ENCODE measurements at regions not wholly inside any gene's neighbourhood (a gene's known extent, or its start where the extent isn't known, plus 50 kb on each side); places are given as distances from the start of the nearest gene placed in this dataset.

DNA sequence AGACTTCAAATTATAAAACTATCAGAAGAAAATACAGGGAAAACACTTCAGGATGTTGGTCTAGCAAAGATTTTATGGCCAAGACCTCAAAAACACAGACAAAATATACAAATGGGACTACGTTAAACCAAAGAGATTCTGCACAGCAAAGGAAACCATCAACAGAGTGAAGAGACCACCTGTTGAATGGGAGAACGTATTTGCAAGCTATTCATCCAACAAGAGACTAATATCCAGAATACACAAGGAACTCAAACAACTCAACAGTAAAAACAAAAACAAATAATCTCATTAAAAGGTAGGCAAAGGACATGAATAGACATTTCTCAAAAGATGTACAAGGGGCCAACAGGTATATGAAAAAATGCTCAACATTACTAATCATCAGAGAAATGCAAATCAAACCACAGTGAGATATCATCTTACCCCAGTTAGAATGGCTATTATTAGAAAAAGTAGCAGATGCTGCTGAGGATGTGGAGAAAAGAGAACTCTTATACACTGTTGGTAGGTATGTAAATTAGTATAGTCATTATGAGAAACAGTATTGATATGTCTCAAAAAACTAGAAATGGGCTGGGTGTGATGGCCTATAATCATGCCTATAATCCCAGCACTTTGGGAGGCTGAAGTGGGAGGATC, 112.6 kb downstream of the LRIG2 start:
- DNase-seq (ENCODE audit: low spot score) = no peak
- TF ChIP-seq CTCF (IDR thresholded peaks at IDR 0.05; ENCODE audit: extremely low read depth, insufficient read depth, missing control alignments) = no peak
- in situ Hi-C loops (cut with MboI; ENCODE audit: low pct_unique_long_range_greater_than_20kb, low sequenced_read_pairs, unreplicated experiment) = no loop called here

GRCh38 chr1:113190078-113190477, 117.1 kb downstream of the LRIG2 start:
- TF ChIP-seq CTCF (IDR thresholded peaks at IDR 0.05; ENCODE audit: extremely low read depth, insufficient read depth, missing control alignments) = no peak
- in situ Hi-C loops (cut with MboI; ENCODE audit: low pct_unique_long_range_greater_than_20kb, low sequenced_read_pairs, unreplicated experiment) = no loop called here
- DNase-seq (ENCODE audit: low spot score) = no peak

DNA sequence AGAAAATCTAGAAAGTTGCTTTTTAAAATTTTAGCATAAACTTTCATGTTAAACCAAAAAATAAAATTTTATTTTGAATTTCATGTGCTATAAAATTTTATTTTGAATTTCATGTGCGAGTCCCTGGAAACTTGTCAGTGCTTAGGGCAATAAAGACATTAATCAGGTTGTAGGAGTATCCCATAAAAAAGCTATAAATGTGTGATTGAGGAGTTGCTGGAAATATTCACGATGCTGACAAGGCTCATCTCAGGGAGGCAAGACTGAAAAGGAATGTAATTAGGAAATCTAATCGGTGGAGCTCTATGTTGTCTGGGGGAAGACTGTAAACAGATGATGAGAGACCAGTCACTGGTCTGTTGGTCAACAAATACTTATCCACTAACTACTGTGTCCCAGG, 117.9 kb downstream of the LRIG2 start:
- TF ChIP-seq CTCF (IDR thresholded peaks at IDR 0.05; ENCODE audit: extremely low read depth, insufficient read depth, missing control alignments) = no peak
- no peak for DNase-seq (ENCODE audit: low spot score)
- in situ Hi-C loops (cut with MboI; ENCODE audit: low pct_unique_long_range_greater_than_20kb, low sequenced_read_pairs, unreplicated experiment) = no loop called here

- no peak for TF ChIP-seq CTCF (IDR thresholded peaks at IDR 0.05; ENCODE audit: extremely low read depth, insufficient read depth, missing control alignments)
- no peak for DNase-seq (ENCODE audit: low spot score)
- in situ Hi-C loops (cut with MboI; ENCODE audit: low pct_unique_long_range_greater_than_20kb, low sequenced_read_pairs, unreplicated experiment) = no loop called here
Observed at GRCh38 chr1:113191579-113192076, 118.6 kb downstream of the LRIG2 start.

DNA sequence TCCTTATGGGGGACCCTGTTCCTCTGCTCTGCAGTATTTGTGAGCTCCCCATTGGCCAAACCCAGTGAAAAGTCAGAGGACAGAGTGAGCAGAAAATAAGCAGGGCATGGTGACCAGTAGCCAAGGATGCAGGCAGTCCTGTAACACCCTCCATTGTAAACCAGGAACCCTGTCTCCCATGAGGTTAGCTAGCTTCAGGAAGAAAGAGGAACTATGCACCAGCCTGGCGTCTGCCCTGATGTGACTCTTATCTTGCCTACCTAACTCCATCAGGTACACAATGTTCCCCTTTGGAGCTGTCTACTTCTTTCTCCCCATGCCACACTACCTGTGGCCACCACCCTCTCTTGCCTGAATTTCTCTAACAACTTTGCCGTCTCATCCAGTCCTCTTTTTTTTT, 119.2 kb downstream of the LRIG2 start:
- DNase-seq (ENCODE audit: low spot score) = peak; percentile 16
- TF ChIP-seq CTCF (IDR thresholded peaks at IDR 0.05; ENCODE audit: extremely low read depth, insufficient read depth, missing control alignments) = no peak
- in situ Hi-C loops (cut with MboI; ENCODE audit: low pct_unique_long_range_greater_than_20kb, low sequenced_read_pairs, unreplicated experiment) = no loop called here

DNA sequence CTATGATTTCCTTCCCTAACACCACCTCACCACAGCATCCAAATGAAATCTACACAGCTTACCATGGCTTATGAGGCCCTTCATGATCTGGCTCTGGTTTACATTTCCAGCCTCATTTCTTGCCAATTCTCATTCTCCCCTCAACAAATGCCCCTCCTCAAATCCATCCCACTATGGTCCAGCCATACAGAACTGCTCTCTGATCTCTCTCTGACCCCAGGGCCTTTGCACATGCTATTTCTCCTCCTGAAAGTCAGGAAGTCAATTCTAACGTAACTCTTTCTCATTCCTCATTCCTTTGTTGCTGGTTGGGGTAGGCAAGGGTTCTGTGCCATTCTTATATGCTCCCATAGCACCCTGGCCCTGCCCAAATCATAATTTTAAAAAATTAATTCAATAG, 120.0 kb downstream of the LRIG2 start:
- in situ Hi-C loops (cut with MboI; ENCODE audit: low pct_unique_long_range_greater_than_20kb, low sequenced_read_pairs, unreplicated experiment) = no loop called here
- no peak for TF ChIP-seq CTCF (IDR thresholded peaks at IDR 0.05; ENCODE audit: extremely low read depth, insufficient read depth, missing control alignments)
- peak; percentile 0 for DNase-seq (ENCODE audit: low spot score)

Data from GM13977 (cell line).